ENCODE measurements at regions not wholly inside any gene's neighbourhood (a gene's known extent, or its start where the extent isn't known, plus 50 kb on each side); places are given as distances from the start of the nearest gene placed in this dataset.

- TF ChIP-seq, protein P1, sequence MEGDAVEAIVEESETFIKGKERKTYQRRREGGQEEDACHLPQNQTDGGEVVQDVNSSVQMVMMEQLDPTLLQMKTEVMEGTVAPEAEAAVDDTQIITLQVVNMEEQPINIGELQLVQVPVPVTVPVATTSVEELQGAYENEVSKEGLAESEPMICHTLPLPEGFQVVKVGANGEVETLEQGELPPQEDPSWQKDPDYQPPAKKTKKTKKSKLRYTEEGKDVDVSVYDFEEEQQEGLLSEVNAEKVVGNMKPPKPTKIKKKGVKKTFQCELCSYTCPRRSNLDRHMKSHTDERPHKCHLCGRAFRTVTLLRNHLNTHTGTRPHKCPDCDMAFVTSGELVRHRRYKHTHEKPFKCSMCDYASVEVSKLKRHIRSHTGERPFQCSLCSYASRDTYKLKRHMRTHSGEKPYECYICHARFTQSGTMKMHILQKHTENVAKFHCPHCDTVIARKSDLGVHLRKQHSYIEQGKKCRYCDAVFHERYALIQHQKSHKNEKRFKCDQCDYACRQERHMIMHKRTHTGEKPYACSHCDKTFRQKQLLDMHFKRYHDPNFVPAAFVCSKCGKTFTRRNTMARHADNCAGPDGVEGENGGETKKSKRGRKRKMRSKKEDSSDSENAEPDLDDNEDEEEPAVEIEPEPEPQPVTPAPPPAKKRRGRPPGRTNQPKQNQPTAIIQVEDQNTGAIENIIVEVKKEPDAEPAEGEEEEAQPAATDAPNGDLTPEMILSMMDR (IDR thresholded peaks at IDR 0.05) = no peak
- Mint-ChIP-seq H3K27ac (no peak overlapping the region), H3K36me3 (ENCODE audit: low read depth) (no peaks in the 10 kb centered on the region), H3K9me3 (peaks cover 14% of the 10 kb centered on the region), H3K27me3 (no peaks in the 10 kb centered on the region), H3K4me3 (no peak overlapping the region), H3K4me1 (ENCODE audit: low read depth) (no peaks in the 10 kb centered on the region)
- ChIA-PET POLR2A (no interaction called here), CTCF (no interaction called here)
- DNase-seq (no peak), ATAC-seq (ENCODE audit: poor library complexity) (no peak)
- H3K36me3 ChIP-seq (ENCODE audit: insufficient read depth, low read length) = no peaks in the 10 kb centered on the region
- no peaks in the 10 kb centered on the region for H3K27me3 ChIP-seq (ENCODE audit: control insufficient read depth in 1 of 2, insufficient read depth in 2 of 2, low read length in 2 of 2)
- H3K4me1 ChIP-seq (ENCODE audit: insufficient read depth, low read length) = no peaks in the 10 kb centered on the region
- no peak overlapping the region for H3K27ac ChIP-seq (ENCODE audit: low read depth in 1 of 2, low read length in 2 of 2)
- no peak overlapping the region for H3K4me3 ChIP-seq (ENCODE audit: low read length)
- intact Hi-C loops (cut with DNase I, micrococcal nuclease) = no loop called here
- peaks cover 0 to 3% of the 10 kb centered on the region in 2 experiments for H3K9me3 ChIP-seq (ENCODE audit: control insufficient read depth in 1 of 2, insufficient read depth in 1 of 2, low read length in 2 of 2)
Measured at GRCh38 chr13:61812286-61812685, 396.6 kb upstream of the PCDH20 start.

DNA sequence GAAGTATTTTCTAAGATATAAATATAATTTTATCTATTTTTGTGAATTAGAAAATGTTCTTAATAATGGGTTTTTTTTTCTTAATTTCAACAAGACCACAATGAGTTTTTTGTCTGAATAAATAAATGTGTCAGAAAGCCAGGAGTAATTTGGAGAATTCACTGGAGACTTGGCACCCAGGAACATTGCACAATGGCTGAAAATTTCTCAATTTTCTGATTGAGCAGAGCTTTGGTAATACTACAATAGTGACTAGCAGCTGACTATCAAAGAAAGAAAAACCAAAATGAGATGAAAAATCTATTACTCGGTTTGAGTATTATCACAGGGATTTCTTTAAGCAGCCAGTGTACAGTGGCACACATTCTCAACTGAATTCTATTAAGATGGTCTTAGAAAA is 394.4 kb upstream of the PCDH20 start:
- ChIA-PET CTCF (no interaction called here), POLR2A (no interaction called here)
- Mint-ChIP-seq H3K36me3 (ENCODE audit: low read depth) (no peaks in the 10 kb centered on the region), H3K27ac (no peak overlapping the region), H3K4me1 (ENCODE audit: low read depth) (no peaks in the 10 kb centered on the region), H3K27me3 (no peaks in the 10 kb centered on the region), H3K9me3 (peaks cover 12% of the 10 kb centered on the region), H3K4me3 (no peak overlapping the region)
- H3K4me1 ChIP-seq (ENCODE audit: insufficient read depth, low read length) = no peaks in the 10 kb centered on the region
- H3K4me3 ChIP-seq (ENCODE audit: low read length) = no peak overlapping the region
- no peak overlapping the region for H3K27ac ChIP-seq (ENCODE audit: low read depth in 1 of 2, low read length in 2 of 2)
- no peaks in the 10 kb centered on the region for H3K36me3 ChIP-seq (ENCODE audit: insufficient read depth, low read length)
- no peak for ATAC-seq (ENCODE audit: poor library complexity)
- DNase-seq = no peak
- TF ChIP-seq, protein P1 (IDR thresholded peaks at IDR 0.05) = no peak
- intact Hi-C loops (cut with DNase I, micrococcal nuclease) = no loop called here
- peaks cover 0 to 3% of the 10 kb centered on the region in 2 experiments for H3K9me3 ChIP-seq (ENCODE audit: control insufficient read depth in 1 of 2, insufficient read depth in 1 of 2, low read length in 2 of 2)
- no peaks in the 10 kb centered on the region for H3K27me3 ChIP-seq (ENCODE audit: control insufficient read depth in 1 of 2, insufficient read depth in 2 of 2, low read length in 2 of 2)

- H3K27me3 Mint-ChIP-seq = no peaks in the 10 kb centered on the region
- no peak overlapping the region for H3K4me3 Mint-ChIP-seq
- peaks cover 0 to 4% of the 10 kb centered on the region in 2 experiments for H3K9me3 ChIP-seq (ENCODE audit: control insufficient read depth in 1 of 2, insufficient read depth in 1 of 2, low read length in 2 of 2)
- POLR2A ChIA-PET = no interaction called here
- TF ChIP-seq, protein P1 (IDR thresholded peaks at IDR 0.05) = no peak
- H3K4me1 ChIP-seq (ENCODE audit: insufficient read depth, low read length) = no peaks in the 10 kb centered on the region
- no peaks in the 10 kb centered on the region for H3K4me1 Mint-ChIP-seq (ENCODE audit: low read depth)
- CTCF ChIA-PET = no interaction called here
- H3K4me3 ChIP-seq (ENCODE audit: low read length) = no peak overlapping the region
- intact Hi-C loops (cut with DNase I, micrococcal nuclease) = no loop called here
- H3K9me3 Mint-ChIP-seq = peaks cover 11% of the 10 kb centered on the region
- H3K27ac ChIP-seq (ENCODE audit: low read depth in 1 of 2, low read length in 2 of 2) = no peak overlapping the region
- no peak overlapping the region for H3K27ac Mint-ChIP-seq
- no peaks in the 10 kb centered on the region for H3K36me3 Mint-ChIP-seq (ENCODE audit: low read depth)
- H3K36me3 ChIP-seq (ENCODE audit: insufficient read depth, low read length) = no peaks in the 10 kb centered on the region
- ATAC-seq (ENCODE audit: poor library complexity) = no peak
- DNase-seq = no peak
- no peaks in the 10 kb centered on the region for H3K27me3 ChIP-seq (ENCODE audit: control insufficient read depth in 1 of 2, insufficient read depth in 2 of 2, low read length in 2 of 2)
Measured at GRCh38 chr13:61797397-61797796, 381.7 kb upstream of the PCDH20 start.
